NCI-H128 (cell line): ENCODE measurements at regions not wholly inside any gene's neighbourhood (a gene's known extent, or its start where the extent isn't known, plus 50 kb on each side); places are given as distances from the start of the nearest gene placed in this dataset.

Experiments used
- DNase-seq: peaks from one replicate; lab custom pipeline; 2025; ENCODE audit not compliant: unreplicated experiment; lab: John Stamatoyannopoulos, UW

GRCh38 chr12:27179400-27180214 lies 64.5 kb upstream of the STK38L start:
- no peak for DNase-seq

GRCh38 chr12:27180906-27181505 lies 63.1 kb upstream of the STK38L start:
- DNase-seq: no peak

- no peak for DNase-seq
Observed at GRCh38 chr12:27183342-27183741, 60.7 kb upstream of the STK38L start.

DNA sequence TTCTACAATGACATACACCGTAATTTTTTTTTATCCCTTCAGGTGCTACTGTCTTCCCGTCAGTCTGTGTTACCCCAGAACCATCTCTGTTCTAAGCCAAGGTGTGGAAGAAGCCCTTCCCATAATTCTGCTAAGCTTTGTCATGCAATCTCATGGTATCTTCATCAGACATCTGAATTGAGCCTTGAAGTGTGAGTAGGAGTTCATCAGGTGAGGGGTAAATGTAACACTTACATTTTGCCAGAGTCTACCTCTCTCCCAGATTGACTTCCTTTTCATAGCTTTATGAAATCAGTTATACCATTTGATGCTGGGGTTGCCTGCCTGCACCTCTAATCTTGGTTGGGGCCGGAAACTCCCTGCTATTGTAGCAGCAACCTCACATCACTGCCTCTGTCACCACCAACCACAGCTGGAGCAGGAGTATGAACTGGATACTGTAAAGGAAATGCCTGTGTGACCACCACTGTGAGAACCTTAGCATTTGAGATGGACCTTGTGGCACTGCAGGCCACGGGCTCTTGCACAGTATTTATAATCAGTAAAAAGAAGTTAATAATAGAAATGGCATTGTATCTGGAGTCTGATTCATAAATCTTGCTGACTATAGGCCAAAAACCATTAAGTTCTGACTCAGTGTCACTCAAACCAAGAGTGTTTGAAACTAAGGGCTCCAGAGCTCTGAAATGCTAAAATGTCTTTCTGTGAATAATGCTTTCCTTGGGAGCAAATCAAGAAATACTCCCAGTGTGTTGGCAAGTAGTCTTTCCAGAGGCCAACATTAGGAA lies 58.7 kb upstream of the STK38L start:
- no peak for DNase-seq

DNA sequence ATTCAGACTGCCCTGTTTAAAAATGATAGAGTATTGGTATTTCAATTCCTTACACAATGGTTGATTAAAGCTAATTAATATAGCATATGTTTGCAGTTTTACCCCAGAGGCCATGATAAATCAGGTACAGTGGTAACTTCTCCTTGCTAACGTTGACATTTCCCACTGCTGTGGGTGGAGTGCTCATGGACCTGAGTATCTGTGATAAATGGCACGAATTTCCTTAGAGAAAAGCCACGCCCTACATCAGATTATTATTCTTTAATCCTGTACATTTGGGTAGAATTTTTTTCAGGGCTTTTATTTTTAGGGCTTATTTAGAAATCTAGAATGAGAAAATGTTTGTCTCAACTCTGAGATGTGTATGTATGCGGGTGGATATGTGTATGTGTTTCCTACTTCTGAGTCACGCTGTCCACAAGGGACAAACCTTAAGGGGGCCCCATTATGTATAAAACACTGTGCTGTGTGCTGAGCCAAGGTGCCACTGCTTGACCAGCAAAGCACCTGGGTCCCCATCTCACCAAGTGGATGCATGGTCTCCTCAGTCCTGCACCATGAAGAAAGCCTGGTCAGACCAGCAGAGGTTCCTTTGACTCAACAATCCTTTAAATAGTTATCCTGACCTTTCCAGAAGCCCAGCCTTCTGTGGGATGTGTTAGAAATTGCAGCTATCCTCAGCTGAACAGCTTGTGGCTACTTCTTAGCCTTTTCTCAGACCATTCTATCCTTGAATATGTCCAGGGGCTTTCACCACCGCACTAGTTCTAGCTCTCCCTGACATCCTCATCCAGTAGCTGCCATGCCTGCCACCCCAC lies 57.9 kb upstream of the STK38L start:
- DNase-seq: no peak

DNA sequence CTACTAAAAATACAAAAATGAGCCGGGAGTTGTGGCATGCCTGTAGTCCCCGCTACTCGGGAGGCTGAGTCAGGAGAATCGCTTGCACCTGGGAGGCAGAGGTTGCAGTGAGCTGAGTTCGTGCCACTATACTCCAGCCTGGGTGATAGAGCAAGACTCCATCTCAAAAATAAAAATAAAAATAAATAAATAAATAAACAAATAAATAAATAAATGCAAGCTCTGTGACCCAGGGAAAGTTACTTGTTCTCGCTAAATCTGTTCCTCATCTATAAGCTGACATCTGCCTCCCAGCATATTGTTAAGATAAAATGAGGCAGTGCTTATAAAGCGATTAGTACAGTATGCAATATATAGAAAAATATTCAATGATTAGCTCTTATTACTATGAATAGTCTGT lies 56.4 kb upstream of the STK38L start:
- DNase-seq: no peak

- DNase-seq: no peak
Observed at GRCh38 chr12:27190761-27191160, 53.3 kb upstream of the STK38L start.

- no peak for DNase-seq
Observed at GRCh38 chr12:27191531-27191930, 52.6 kb upstream of the STK38L start.

DNA sequence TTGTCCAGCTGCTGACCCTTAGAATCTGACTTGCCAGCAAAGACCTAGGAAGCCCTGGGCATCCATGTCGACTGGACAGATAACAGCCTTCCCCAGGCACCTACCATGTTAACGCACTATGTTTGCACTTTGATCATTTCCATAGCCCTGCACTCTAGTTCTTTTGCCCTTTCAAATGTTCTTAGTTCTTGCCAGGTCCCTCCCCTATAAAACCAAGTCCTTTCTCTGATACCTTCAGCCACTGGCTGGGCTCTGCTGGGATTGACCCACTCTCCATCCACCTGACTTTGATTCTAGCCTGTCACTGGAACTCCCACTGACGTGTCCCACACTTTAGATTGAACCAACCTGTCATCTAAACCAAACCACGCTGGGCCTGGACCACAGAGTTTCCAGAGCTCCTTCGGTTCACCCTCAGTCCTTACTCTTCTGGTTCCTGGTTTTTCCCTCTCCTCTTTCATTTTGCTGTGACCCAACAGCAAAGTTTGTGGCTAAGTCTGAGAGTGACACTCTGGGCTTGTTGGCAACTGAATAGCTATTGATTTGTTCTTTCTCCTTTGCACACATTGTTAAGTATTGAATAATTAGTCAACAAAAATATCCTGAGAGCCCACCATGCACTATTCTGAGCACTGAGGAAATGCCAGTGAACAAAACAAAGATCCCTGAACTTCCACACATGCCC lies 51.8 kb upstream of the STK38L start:
- no peak for DNase-seq

GRCh38 chr12:27193106-27193505 lies 51.0 kb upstream of the STK38L start:
- no peak for DNase-seq

DNA sequence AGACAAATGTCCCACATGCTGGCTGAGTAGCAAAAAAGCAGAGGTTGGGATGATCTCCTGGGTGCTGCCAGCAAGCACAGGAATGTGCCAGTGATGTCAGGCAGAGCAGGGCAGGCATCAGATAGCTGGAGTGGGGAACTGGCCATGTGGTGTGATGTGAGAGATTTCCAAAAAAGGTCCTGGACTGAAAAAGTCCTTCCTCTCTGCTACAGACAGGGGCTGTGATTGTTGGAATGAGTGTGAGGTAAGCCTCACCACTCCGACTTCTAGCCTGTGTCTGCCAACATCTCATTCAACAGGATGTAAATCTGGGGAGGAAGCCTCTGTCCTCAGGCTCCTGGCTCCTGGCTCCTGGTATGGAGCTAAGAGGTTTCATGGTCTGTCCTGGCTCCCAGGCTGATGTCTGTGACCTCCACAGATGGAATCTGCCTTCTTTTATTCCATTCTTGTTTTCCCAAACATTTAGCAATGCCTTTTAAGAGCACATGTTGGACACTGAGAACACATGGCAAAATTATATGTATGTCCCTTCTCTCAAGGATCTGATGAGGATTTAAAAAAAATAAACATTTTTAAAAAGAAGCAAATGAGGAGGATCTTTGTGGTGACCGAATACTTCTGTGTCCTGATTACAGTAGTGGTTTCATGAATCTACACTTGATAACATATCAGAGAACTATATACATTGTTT lies 50.1 kb upstream of the STK38L start:
- no peak for DNase-seq
